ENCODE measurements at regions not wholly inside any gene's neighbourhood (a gene's known extent, or its start where the extent isn't known, plus 50 kb on each side); places are given as distances from the start of the nearest gene placed in this dataset.
"Not testable (repeated sequence)": the region's sequence is repeated elsewhere in the genome, so short reads cannot be mapped to it uniquely, and the experiment has no call there.

DNA sequence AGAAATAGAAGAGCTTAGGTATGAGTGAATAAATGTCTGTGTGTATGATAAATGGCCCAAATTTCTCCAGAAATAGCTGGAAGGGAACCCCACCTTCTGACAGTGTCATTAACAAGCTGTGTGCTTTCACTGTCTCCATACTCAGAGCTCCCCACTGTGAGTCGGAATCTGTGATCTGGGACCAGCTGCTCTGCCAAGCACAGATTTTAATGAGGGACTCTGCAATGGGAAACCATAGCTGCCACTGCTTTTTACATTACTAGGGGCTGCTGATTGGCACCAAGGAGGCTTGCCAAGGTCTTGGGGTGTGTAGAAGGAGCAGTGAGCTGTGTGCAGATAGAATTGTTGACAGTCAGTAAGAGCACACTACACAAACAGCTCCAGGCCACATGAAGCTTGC, 244.2 kb upstream of the CCDC196 start:
- FAIRE-seq (no peak), DNase-seq (ENCODE audit: low spot score) (no peak)

DNA sequence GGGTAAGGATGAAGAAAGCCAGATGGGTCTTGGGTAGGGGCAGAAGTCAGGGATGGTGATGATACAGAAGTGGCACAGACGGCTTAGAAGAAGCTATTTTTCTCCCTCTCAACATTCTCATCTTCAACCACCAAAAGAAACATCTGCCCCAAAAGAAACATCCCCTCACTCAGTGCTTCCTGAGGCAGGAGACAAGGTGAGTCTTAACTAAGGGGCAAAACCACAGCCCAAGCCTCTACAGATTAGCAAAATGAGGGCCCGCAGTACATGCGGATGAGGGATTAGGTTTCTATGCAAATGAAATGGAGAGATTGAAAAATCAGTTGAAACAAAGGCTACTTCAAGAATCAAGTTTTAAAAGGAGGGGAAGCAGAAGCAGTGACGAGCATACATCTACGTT, 241.3 kb upstream of the CCDC196 start:
- peak; percentile 17 for FAIRE-seq

DNA sequence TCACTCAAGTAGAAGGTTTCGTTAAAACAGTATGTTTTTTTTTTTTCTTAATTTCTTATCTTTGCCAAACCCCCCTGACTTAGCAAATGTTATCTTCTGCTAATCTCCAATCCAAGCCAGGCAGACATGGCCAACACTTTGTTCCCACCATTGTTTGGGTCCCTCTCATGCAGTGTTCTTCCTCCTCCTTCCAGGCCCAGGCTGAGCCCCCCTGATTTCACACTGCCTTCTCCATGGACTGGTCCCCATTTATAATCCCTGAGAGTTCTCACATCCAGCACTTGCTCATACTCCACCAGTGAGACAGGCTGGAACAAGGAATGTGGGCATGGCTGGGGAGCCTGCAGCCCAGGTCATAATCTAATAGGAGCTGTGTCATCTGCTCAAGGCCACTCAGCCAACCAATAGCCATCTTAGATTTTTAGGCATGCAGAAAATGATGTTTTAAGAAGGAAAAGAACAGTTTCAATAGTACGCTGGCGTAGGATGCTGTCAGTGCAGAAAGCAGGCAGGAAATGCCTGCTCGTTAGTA, 238.4 kb upstream of the CCDC196 start:
- FAIRE-seq, result peak; percentile 85
- no peak for DNase-seq (ENCODE audit: low spot score)

More for the DNA sequence above, 241.3 kb upstream of the CCDC196 start:
- DNase-seq (ENCODE audit: low spot score), result no peak

DNA sequence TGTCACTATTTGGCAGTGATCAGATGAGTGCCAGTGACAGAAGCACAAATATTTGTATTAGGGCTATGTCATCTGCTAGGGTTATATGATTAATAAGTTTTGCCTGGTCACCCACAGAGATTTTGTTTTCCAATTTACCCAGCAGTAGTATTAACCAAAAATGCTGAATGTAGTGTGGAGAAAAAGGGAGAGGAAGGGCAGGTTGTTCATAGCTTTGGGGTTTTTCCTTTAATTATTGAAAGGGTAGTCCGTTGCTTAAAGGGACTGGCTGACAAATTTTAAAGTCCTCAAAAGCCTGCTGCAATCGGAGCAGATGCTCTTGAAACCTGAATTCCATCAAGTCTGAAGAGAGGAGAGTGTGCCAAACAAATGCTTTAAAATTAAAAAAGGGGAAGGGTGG, 237.9 kb upstream of the CCDC196 start:
- FAIRE-seq, result no peak
- no peak for DNase-seq (ENCODE audit: low spot score)

DNA sequence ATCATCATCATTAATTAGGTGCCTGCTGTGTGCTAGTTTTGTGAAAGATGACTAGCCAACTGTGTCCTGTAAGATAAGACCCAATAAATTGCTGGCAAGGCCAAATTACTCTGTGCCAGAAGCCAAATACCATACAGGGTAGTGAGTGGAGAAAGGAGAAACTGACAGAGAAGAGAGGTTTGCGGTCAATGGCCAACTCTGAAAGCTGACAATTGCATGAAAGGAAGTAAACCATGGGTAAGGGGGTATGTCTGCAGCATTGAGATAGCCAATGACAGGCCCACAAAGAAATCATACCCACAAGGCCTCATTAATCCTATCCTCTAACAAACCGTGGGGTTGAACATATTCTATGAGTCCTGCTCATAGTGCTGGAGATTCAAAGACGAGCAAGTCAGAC, 236.6 kb upstream of the CCDC196 start:
- DNase-seq (ENCODE audit: low spot score) (no peak), FAIRE-seq (no peak)

DNA sequence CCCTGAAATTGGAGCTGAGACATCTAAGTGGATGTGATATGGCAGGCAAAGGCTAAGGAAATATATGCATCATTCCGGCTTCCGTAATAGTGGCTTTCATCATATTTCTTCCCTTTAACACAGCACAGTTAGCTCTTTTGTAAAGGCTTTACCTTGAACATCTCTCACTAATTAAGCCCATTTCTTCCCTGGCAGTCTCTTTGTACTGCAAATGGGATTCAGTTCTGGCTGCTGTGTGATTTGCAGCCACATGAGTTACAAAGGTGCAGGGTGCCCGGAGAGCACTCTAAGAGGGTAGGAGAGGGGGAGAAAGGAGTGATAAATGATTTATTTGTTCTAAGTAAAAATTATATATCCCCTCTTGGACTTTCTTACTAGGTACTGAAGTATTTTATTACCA, 232.1 kb upstream of the CCDC196 start:
- DNase-seq (ENCODE audit: low spot score), result no peak
- FAIRE-seq, result no peak

DNA sequence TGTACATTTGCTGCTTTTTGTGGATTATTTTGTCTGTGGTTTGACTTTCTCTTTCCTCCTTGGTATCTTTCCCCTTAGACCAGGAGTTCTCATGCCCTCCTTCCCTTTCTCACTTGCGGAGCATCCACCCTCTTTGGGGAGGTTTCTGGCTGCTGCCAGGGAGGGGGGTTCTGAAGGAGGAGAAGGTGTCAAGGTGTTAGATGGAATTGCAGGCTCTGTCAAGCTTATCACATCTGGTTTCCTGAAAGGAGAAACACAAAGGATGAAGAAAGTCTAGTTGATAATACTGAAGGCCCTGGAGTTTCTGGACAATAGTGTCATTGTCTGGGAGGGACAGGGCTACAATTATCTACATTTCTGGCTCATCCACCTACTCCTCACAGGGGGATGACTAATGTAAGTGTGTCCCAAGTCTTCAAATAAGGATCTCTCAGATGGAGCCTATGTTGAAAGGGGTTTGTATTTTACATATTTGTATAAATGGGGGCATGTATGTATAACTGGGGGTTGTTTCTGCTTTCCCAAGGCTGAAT, 217.3 kb upstream of the CCDC196 start:
- peak; percentile 58 for FAIRE-seq

DNA sequence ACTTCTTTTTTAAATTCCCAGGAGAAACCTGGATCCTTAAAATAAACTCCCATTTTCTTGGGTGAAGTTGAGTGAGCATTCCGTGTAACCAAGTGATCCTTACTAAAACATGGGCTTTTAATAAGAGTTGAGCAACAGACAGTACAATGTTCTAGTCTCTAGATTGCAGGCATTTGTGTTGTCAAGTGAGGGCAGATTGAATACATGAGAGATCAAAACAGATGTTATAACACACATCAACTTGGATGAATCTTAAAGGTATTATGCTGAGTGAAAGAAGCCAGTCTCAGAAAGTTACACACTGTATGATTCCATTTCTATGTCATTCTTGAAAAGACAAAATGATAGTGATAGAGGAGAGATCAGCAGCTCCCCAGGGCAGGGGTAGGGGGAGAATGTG, 213.9 kb upstream of the CCDC196 start:
- no peak for FAIRE-seq

More for the DNA sequence above, 217.3 kb upstream of the CCDC196 start:
- DNase-seq (ENCODE audit: low spot score), result peak; percentile 49

DNA sequence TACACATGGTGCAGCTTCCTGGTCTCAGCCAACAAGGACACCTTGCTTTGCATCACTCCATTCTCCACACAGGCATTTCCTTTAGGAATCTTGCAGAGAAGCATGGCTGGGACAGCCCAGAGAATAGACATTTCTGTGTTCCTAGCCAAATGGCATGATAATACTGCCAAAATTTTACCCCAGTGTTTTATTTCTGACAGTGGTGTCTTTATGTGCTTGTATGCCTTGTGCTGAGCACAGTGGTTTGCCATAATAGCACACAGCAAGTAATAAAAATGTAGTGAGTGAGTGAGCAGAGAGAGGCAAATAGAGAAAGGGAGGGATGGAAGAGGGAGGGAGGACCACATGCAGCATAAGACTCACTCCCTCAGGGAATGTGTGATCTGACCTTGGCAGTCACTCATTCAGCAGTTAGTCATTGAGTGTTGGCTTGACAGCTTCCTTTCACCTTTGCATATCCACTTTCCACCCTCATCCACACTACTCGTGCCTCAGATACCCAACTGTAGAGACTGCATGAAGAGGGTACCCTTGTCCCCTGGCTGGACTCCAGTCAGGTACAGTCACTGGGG, 212.8 kb upstream of the CCDC196 start:
- FAIRE-seq, result peak; percentile 75
- DNase-seq (ENCODE audit: low spot score), result no peak

More for the DNA sequence above, 213.9 kb upstream of the CCDC196 start:
- DNase-seq (ENCODE audit: low spot score), result no peak

DNA sequence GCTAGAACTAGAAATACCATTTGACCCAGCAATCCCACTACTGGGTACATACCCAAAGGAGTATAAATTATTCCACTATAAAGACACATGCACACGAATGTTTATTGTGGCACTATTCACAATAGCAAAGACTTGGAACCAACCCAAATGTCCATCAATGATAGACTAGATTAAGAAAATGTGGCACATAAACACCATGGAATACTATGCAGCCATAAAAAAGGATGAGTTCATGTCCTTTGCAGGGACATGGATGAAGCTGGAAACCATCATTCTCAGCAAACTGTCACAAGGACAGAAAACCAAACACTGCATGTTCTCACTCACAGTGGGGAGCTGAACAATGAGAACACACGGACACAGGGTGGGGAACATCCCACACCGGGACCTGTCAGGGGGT, 207.8 kb upstream of the CCDC196 start:
- not testable (repeated sequence) for DNase-seq (ENCODE audit: low spot score); FAIRE-seq

DNA sequence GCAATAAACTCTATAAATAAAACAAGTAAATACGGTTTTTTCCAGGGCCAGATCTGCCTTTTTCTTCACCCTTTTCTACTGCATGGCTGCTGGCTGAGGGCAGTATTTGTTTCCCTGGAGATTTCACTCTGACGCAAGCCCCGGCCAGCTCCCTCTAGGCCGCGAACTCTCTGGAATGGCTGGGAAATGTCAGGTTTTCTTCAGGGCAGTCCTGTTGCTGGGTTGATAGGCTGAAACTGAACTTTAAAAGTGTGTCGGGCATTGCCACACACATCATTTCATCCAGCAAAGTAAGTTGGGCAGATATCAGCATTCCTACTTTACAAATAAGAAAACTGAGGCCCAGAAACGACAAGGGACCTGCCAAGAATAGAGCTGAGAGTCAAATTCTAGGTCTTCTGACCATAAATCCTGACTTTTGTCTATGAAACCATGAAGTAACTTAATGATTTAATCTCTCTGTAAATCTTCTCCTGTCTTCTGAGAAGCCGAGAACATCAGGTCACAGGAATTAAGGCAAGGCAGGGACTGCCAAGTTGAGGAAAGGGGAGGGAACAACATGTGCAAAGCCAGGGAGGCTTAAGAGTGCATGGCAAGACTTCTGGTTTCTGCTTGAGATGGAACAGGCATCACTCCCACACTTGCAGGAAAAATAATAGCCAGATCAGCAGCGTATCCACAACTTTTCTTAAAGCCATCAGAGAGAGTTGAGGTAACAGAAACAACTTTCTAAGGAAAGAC, 205.0 kb upstream of the CCDC196 start:
- DNase-seq (ENCODE audit: low spot score) (no peak), FAIRE-seq (no peak)

DNA sequence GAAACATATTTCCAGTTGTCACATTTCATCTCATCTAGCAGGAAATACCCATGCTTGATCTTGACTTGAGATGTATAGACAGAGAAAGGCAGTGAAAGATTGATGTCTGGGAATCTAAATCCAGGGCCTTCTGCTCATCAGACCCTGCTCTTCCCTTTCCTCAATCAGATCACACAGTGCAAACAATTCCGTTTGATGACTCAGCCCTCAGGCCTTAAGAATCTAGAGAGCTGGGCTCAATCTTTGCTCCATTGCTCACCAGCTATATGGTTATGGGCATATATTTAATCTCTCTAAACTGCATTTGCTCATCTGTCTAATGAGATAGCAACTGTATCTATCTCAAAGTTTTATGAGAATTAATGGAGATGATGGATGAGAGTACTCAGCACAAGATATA, 201.8 kb upstream of the CCDC196 start:
- FAIRE-seq (peak; percentile 30), DNase-seq (ENCODE audit: low spot score) (peak; percentile 38)

DNA sequence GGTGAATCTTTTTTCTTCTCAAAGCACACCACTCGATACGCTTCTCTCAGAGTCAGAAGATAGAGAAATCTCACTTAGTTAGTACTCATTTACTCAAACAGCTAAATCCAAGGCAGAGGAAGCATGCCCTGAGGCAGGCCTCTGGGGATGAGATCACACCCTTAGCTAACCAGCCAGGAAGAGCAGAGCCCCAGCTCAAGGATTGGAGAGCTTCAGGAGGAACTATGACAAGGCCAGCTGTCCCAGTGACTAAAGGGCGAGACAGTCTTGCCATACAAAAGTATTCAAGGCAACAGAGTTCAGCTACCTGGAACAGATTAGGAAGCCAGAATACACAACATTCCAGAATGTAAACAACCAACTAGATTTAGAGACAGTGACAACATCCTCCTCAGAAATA, 197.7 kb upstream of the CCDC196 start:
- DNase-seq (ENCODE audit: low spot score) (no peak), FAIRE-seq (peak; percentile 62)

DNA sequence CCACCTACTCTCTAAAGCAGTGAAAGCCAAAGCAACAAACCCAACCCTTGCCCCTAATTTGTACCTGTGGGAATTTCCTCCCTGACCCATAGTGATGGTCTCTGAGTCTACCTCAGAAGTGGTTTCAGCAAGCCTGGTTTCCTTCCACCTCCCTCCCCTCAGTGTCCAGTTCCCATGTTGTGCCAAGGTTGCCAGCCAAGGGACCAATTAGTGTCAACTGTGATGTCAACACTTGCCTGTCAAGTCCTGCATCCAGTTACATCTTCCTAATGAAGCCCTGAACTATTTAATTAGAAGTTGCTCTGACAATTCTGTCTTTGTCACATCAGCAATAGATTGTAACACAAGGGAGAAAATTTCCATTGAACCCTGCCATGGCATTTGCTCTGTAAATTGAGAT, 194.4 kb upstream of the CCDC196 start:
- DNase-seq (ENCODE audit: low spot score) (no peak), FAIRE-seq (peak; percentile 95)

DNA sequence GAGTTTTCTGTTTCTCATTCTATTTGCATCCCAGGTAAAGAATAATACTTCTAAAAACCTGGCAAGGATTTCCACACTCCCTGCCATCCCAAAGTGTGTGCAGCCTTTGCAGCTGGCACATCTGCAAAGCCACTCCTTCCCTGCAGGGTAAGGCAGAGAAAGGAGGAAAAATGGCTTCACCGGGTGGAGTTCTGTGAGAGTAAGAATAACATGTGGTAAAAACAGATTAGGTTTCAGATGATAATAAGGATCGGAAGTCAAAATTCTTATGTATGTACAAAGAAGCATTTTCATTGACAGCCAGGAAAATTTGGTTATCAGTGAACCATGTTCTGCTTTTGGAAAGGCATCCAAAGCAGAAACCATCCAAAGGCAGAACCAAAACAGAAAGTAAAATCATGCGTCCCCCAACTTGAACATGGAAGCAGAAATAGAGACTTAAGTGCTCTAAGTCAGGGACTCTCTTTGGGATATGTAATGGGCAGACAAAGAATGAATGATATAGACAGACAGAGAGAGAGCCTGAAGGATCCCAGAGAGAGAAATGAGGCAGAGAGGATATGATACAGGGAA, 192.6 kb upstream of the CCDC196 start:
- DNase-seq (ENCODE audit: low spot score), result no peak
- FAIRE-seq, result no peak

DNA sequence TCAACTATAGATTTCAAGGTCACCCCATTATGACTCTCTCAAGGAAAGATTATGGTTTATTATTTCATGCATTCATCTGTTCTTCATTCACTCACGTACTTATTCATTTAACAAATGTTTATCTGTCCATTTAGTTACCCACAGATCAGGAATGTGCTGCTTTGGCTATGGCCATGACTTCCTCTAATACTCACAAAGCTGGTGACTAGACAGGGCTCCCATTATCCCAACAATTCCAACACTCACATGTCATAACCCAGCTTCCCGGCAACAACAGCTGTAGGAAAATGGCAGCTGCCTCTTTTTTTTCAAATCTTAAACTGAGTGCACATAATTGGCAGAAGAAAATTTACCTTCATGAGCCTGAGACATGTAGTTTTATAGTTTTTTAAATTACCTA, 190.8 kb upstream of the CCDC196 start:
- FAIRE-seq (peak; percentile 40), DNase-seq (ENCODE audit: low spot score) (no peak)

DNA sequence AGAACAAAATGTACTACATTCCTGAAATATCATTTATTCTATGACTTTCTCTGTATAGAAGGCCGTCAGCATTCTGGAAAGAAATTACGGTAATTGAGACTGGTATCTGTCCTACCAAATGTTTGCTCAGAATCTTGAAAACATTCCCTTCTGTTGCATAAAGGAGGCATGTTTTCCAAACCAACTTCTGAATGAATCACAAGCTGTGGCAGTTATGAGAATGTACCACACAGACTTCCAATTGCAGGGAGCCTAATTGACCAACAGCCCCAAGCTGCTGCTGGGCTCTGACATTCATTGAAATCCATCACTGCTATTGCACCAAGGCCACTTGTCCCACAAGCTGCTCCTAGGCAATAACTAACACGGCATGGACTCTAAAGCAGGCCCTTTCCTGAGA, 185.3 kb upstream of the CCDC196 start:
- FAIRE-seq, result peak; percentile 27
- no peak for DNase-seq (ENCODE audit: low spot score)

DNA sequence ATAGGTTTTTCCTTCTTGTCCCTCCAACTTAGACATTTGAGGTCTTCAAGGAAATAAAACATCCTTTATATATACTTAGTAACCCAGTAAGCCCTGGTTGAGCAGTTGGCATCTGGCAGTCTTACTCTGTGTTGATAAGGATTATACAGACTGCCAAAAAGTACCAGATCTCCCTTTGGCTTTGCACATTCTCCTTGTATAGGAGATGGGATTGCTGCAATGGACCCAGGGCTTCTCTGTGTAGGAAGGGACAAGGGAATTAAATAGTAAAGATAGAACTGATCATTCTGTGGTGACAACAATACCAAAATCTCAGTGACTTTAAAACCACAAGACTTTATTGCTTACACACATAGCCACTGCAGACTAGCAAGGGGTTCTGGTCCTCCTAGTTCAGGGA, 180.1 kb upstream of the CCDC196 start:
- DNase-seq (ENCODE audit: low spot score) (no peak), FAIRE-seq (no peak)

DNA sequence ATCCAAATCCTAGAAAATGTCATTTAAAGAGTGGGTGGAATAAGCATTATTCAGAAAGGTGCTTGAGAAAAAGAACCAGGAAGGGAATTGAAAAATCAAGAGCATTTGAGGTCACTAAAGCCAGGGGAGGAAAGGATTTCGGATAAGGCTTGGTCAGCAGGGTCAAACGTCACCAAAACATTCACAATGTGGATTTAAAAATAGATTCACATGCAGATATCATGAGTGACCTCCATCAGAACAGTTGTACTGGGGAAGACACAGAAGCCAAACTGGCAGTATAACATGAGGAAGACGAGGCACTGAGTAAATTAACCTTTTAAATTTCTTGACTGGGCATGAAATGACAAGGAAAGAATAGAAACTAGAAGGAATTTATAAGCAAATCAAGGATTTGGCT, 175.1 kb upstream of the CCDC196 start:
- FAIRE-seq (no peak), DNase-seq (ENCODE audit: low spot score) (no peak)

DNA sequence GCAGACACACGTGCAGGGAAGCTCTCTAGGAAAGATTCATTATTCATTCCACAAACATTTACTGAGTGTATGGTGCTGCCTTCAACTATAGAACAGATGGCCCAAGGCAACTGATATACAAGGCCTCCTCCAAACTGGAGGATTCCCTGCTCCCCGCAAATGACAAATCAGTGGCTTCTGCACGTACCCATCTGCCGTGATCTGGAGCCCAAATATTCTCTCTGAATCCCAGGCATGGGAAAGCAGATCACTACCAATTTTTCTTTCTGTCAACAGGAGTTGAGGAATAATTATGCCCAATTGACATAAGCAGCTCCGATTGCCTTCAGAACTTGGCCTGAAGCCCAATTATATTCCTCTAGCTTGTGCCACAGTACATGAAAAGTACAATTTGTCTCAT, 174.2 kb upstream of the CCDC196 start:
- DNase-seq (ENCODE audit: low spot score), result no peak
- peak; percentile 13 for FAIRE-seq

DNA sequence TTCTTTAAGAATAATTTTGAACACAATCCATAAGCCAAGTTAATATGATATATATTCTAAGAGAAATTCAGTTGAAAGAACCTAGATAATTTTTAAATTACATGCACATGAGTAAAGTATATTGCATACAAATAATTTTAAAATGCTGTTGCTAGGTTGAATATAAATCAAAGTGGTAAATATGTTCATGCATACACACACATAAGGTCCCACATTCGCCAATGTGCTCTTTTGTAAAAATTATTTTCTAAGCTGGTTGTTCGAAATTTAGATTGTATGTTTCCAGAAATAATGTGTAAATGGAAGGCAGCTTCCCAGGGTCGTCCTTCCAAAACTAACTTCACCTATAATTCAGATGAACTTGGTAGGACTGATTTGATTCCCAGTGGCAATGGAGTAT, 173.7 kb upstream of the CCDC196 start:
- DNase-seq (ENCODE audit: low spot score) (no peak), FAIRE-seq (no peak)

DNA sequence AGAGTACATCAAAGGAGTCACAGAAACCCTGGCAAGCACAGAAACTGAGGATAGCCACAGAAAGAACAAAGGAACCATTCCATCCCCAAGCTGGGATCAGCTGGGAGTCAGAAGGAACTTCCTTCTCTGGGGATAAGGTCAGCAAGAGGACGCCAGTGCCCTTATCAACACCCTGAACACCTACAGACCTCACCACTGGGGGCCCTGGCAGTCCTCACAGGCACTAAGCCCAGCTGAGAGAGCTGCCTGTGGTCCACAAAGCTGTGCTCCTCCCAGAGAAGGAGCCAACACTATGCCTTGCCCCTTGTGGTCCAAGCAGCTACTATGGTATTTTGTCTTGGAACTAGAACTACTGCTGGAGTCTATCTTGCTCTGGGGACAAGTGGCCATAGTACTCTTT, 171.1 kb upstream of the CCDC196 start:
- FAIRE-seq (no peak), DNase-seq (ENCODE audit: low spot score) (no peak)

All from urothelium cell line (cell line).